NCI-H146 treated with DMSO at 0.1 percent for 48 hours (cell line): ENCODE measurements at regions not wholly inside any gene's neighbourhood (a gene's known extent, or its start where the extent isn't known, plus 50 kb on each side); places are given as distances from the start of the nearest gene placed in this dataset.
"Not testable (repeated sequence)": the region's sequence is repeated elsewhere in the genome, so short reads cannot be mapped to it uniquely, and the experiment has no call there.

Experiments
- DNase-seq: peaks from one replicate; lab custom pipeline; 2025; ENCODE audit not compliant: unreplicated experiment; lab: John Stamatoyannopoulos, UW

- no peak for DNase-seq
Observed at GRCh38 chr6:163866192-163866591, 451.7 kb downstream of the QKI start.

GRCh38 chr6:163863565-163863964 lies 449.0 kb downstream of the QKI start:
- DNase-seq: no peak

- no peak for DNase-seq
Observed at GRCh38 chr6:163862701-163863100, 448.2 kb downstream of the QKI start.

GRCh38 chr6:163861627-163862026 lies 447.1 kb downstream of the QKI start:
- no peak for DNase-seq

GRCh38 chr6:163860287-163861081 lies 446.0 kb downstream of the QKI start:
- no peak for DNase-seq

GRCh38 chr6:163858870-163859269 lies 444.4 kb downstream of the QKI start:
- not testable (repeated sequence) for DNase-seq

- DNase-seq: no peak
Observed at GRCh38 chr6:163857421-163857820, 442.9 kb downstream of the QKI start.

- no peak for DNase-seq
Observed at GRCh38 chr6:163850874-163851273, 436.4 kb downstream of the QKI start.

- DNase-seq: no peak
Observed at GRCh38 chr6:163844761-163845160, 430.2 kb downstream of the QKI start.

GRCh38 chr6:163844357-163844756 lies 429.8 kb downstream of the QKI start:
- no peak for DNase-seq

GRCh38 chr6:163843218-163843617 lies 428.7 kb downstream of the QKI start:
- DNase-seq: no peak

GRCh38 chr6:163842467-163842866 lies 427.9 kb downstream of the QKI start:
- no peak for DNase-seq

- no peak for DNase-seq
Observed at GRCh38 chr6:163841733-163842132, 427.2 kb downstream of the QKI start.

GRCh38 chr6:163841326-163841725 lies 426.8 kb downstream of the QKI start:
- DNase-seq: no peak

- DNase-seq: no peak
Observed at GRCh38 chr6:163840880-163841279, 426.4 kb downstream of the QKI start.

GRCh38 chr6:163839296-163839695 lies 424.8 kb downstream of the QKI start:
- DNase-seq: no peak

- no peak for DNase-seq
Observed at GRCh38 chr6:163837691-163838431, 423.3 kb downstream of the QKI start.

- no peak for DNase-seq
Observed at GRCh38 chr6:163836876-163837690, 422.6 kb downstream of the QKI start.

- no peak for DNase-seq
Observed at GRCh38 chr6:163835439-163836171, 421.1 kb downstream of the QKI start.

GRCh38 chr6:163834226-163834970 lies 419.9 kb downstream of the QKI start:
- DNase-seq: no peak
